Mammary epithelial cell (primary cell): ENCODE measurements at regions not wholly inside any gene's neighbourhood (a gene's known extent, or its start where the extent isn't known, plus 50 kb on each side); places are given as distances from the start of the nearest gene placed in this dataset.

Experiments
- CTCF ChIP-seq, 2 donors: IDR thresholded peaks in 1 of 2; conservative IDR thresholded peaks in 1 of 2; 2 replicates each; pipeline ENCODE4 v1.5.1; 2011 to 2012; ENCODE audit warnings: inconsistent platforms in 2 of 2, low read length in 2 of 2, mild to moderate bottlenecking in 2 of 2, control low read depth in 1 of 2, low read depth in 1 of 2; ENCODE audit not compliant: insufficient read depth in 1 of 2; ENCODE audit errors: extremely low read depth in 1 of 2
- EZH2 ChIP-seq: IDR thresholded peaks from 2 replicates; pipeline ENCODE4 v1.6.1; 2012; ENCODE audit warnings: low read length, inconsistent platforms, borderline replicate concordance

GRCh38 chr6:105952772-105953690 lies 133.1 kb upstream of the PRDM1 start:
- TF ChIP-seq CTCF (conservative IDR thresholded peaks at IDR 0.05 in 1 of 2, IDR thresholded peaks at IDR 0.05 in 1 of 2; ENCODE audit: extremely low read depth in 1 of 2, insufficient read depth in 1 of 2, low read depth in 1 of 2, low read length in 2 of 2) (no peak), EZH2 (no peak)
